CD14-positive monocyte (primary cell): ENCODE measurements at regions not wholly inside any gene's neighbourhood (a gene's known extent, or its start where the extent isn't known, plus 50 kb on each side); places are given as distances from the start of the nearest gene placed in this dataset.

Experiments used
- DNase-seq, 3 donors: peaks; one replicate each; pipeline ENCODE4 v3.0.0-alpha.2; 2011 to 2022
- H2AFZ ChIP-seq: 2 replicates; pipeline ENCODE4 v1.6.0; 2012; ENCODE audit warnings: mild to moderate bottlenecking, low read depth, low read length, inconsistent platforms; ENCODE audit not compliant: insufficient read depth, poor library complexity, severe bottlenecking
- H3K27ac ChIP-seq, 2 donors: 1 replicate in 1 of 2; 2 replicates in 1 of 2; pipeline ENCODE4 v1.5.1; 2012 to 2013; ENCODE audit warnings: low read length in 2 of 2, control low read depth in 1 of 2, inconsistent platforms in 1 of 2, low read depth in 1 of 2, mild to moderate bottlenecking in 1 of 2
- H3K27me3 ChIP-seq, 2 donors: one replicate each; pipeline versions ENCODE4 v1.6.0 to v1.6.1; 2011 to 2013; ENCODE audit warnings: low read length in 2 of 2; ENCODE audit not compliant: control insufficient read depth in 2 of 2, insufficient read depth in 2 of 2
- H3K36me3 ChIP-seq, 2 donors: replicated peaks in 1 of 2; 1 replicate in 1 of 2; 2 replicates in 1 of 2; pipeline versions ENCODE4 v1.5.1 to v1.6.1; 2012 to 2013; ENCODE audit warnings: low read length in 2 of 2, control low read depth in 1 of 2, inconsistent platforms in 1 of 2, mild to moderate bottlenecking in 1 of 2; ENCODE audit not compliant: insufficient read depth in 2 of 2, control insufficient read depth in 1 of 2
- H3K4me1 ChIP-seq, 2 donors: 1 replicate in 1 of 2; 2 replicates in 1 of 2; pipeline versions ENCODE4 v1.5.1 to v1.6.1; 2012 to 2013; ENCODE audit warnings: low read length in 2 of 2, control low read depth in 1 of 2, inconsistent platforms in 1 of 2, mild to moderate bottlenecking in 1 of 2, moderate library complexity in 1 of 2; ENCODE audit not compliant: insufficient read depth in 2 of 2, control insufficient read depth in 1 of 2
- H3K4me2 ChIP-seq: replicated peaks from 2 replicates; pipeline ENCODE3; 2012; ENCODE audit warnings: low read length, moderate library complexity, mild to moderate bottlenecking; ENCODE audit not compliant: poor library complexity, severe bottlenecking; ENCODE audit errors: extremely low read depth
- H3K4me3 ChIP-seq, 3 experiments: fragments of 200-600 bp in 1 of 3; sonication (generic) in 1 of 3; replicated peaks in 1 of 3; 1 replicate in 2 of 3; 2 replicates in 1 of 3; pipeline ENCODE4 v1.5.1; 2011 to 2013; ENCODE audit warnings: low read length in 3 of 3, mild to moderate bottlenecking in 3 of 3, control low read depth in 2 of 3, low read depth in 2 of 3, inconsistent platforms in 1 of 3, moderate library complexity in 1 of 3
- H3K79me2 ChIP-seq: 2 replicates; pipeline ENCODE4 v1.6.0; 2012; ENCODE audit warnings: mild to moderate bottlenecking, control low read depth, inconsistent platforms, low read length, moderate library complexity; ENCODE audit not compliant: insufficient read depth
- H3K9ac ChIP-seq: 2 replicates; pipeline ENCODE4 v1.6.0; 2017; ENCODE audit warnings: low read length, mild to moderate bottlenecking; ENCODE audit not compliant: insufficient read depth, poor library complexity, severe bottlenecking
- H3K9me3 ChIP-seq, 2 donors: replicated peaks in 1 of 2; 1 replicate in 1 of 2; 2 replicates in 1 of 2; pipeline versions ENCODE4 v1.5.1 to v1.6.1; 2012 to 2013; ENCODE audit warnings: low read length in 2 of 2, control low read depth in 1 of 2; ENCODE audit not compliant: control insufficient read depth in 1 of 2, insufficient read depth in 1 of 2
- H4K20me1 ChIP-seq: 2 replicates; pipeline ENCODE4 v1.6.0; 2012; ENCODE audit warnings: mild to moderate bottlenecking, low read length, control low read depth, moderate library complexity; ENCODE audit not compliant: insufficient read depth
- H3K27ac Mint-ChIP-seq, 7 donors: one replicate each; pipeline ENCODE4 v1.8.0; 2020; ENCODE audit warnings: mild to moderate bottlenecking in 7 of 7, mixed read lengths in 7 of 7, moderate library complexity in 6 of 7, inconsistent platforms in 2 of 7
- H3K27me3 Mint-ChIP-seq, 3 donors: one replicate each; pipeline ENCODE4 v1.8.0; 2021 to 2022; ENCODE audit warnings: low read depth in 3 of 3, mild to moderate bottlenecking in 3 of 3, mixed read lengths in 3 of 3, moderate library complexity in 3 of 3, inconsistent platforms in 1 of 3
- H3K36me3 Mint-ChIP-seq, 2 donors: one replicate each; pipeline ENCODE4 v1.8.0; 2020; ENCODE audit warnings: mixed read lengths in 2 of 2, inconsistent platforms in 1 of 2, mild to moderate bottlenecking in 1 of 2
- H3K4me1 Mint-ChIP-seq: one replicate; pipeline ENCODE4 v1.8.0; 2020; ENCODE audit warnings: mild to moderate bottlenecking, mixed read lengths
- H3K4me3 Mint-ChIP-seq, 2 donors: one replicate each; pipeline ENCODE4 v1.8.0; 2020; ENCODE audit warnings: mild to moderate bottlenecking in 2 of 2, mixed read lengths in 2 of 2, moderate library complexity in 1 of 2
- H3K9me3 Mint-ChIP-seq, 7 donors: one replicate each; pipeline ENCODE4 v1.8.0; 2020 to 2022; ENCODE audit warnings: mixed read lengths in 7 of 7, mild to moderate bottlenecking in 6 of 7, moderate library complexity in 6 of 7, inconsistent platforms in 2 of 7
- WGBS: methylation state at CpG from one replicate; pipeline ENCODE4 v1.1.5; 2013; ENCODE audit warnings: missing lambda C conversion rate; ENCODE audit not compliant: insufficient coverage; 5-methylcytosine and 5-hydroxymethylcytosine counted together
- intact Hi-C, 2 donors: fragments of 100-400 bp; cut with micrococcal nuclease; formaldehyde crosslinking; loops; one replicate each; pipeline versions ENCODE4 v1.15.0 to v1.15.1; 2023
- TF ChIP-seq, protein P1 (sequence below): fragments of 200-600 bp; IDR thresholded peaks from one replicate; pipeline ENCODE4 v1.8.0; 2022; ENCODE audit warnings: antibody characterized with exemption, mild to moderate bottlenecking

DNA sequence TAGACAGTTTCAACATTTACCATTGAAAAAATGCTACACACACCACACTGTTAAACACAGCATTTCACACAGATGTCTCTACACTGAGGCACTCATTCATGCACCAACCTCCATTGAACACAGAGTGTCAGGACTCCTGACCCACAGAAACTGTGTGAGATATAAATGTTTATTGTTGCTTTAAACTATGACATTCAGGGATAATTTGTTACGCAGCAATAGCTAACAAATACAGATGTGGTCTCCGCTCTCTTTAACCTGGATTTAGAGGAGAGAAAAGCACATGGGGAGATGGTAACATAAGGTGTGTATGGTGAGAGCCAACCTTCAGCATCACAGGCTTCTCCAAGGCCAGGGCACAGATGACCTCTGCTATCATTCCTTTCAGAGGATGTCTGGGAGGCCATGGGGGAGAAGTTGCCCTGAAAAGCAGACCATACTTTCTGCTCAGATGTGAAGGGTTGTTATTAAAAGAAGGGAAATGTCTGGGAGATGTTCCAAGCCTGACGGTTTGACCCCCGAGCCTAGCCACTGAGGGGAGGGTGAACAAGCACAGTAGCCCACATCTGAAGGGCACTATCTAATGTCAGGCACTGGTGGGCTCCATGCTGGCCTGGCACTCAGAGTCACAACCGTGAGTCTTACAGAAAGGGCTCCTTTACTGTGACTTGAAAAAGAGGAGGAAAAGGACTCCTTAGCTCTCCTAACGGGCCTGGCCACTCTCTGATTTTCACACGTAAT is 284.5 kb upstream of the TLE3 start:
- Mint-ChIP-seq H3K4me3 (no peak overlapping the region), H3K36me3 (no peaks in the 10 kb centered on the region), H3K9me3 (peaks cover 0 to 10% (median 8%) of the 10 kb centered on the region in 7 donors), H3K4me1 (peaks cover 18% of the 10 kb centered on the region), H3K27me3 (peaks cover 3 to 12% (median 4%) of the 10 kb centered on the region in 3 donors), H3K27ac (peak overlapping the region in 1 of 7 donors; percentile 12)
- Histone ChIP-seq H3K9me3 (peaks cover 0 to 4% of the 10 kb centered on the region in 2 donors), H3K9ac (no peak overlapping the region), H3K79me2 (no peaks in the 10 kb centered on the region), H3K4me2 (no peak overlapping the region), H3K27ac (no peak overlapping the region), H4K20me1 (no peaks in the 10 kb centered on the region), H3K4me3 (no peak overlapping the region), H3K36me3 (no peaks in the 10 kb centered on the region), H3K27me3 (peaks cover 0 to 3% of the 10 kb centered on the region in 2 donors), H2AFZ (no peak overlapping the region), H3K4me1 (peaks cover 3% of the 10 kb centered on the region in 2 donors)
- intact Hi-C loops: no loop called here
- WGBS: 81% methylated on average over 6 of the region's 7 CpGs
- no peak for DNase-seq
- TF ChIP-seq, protein P1, sequence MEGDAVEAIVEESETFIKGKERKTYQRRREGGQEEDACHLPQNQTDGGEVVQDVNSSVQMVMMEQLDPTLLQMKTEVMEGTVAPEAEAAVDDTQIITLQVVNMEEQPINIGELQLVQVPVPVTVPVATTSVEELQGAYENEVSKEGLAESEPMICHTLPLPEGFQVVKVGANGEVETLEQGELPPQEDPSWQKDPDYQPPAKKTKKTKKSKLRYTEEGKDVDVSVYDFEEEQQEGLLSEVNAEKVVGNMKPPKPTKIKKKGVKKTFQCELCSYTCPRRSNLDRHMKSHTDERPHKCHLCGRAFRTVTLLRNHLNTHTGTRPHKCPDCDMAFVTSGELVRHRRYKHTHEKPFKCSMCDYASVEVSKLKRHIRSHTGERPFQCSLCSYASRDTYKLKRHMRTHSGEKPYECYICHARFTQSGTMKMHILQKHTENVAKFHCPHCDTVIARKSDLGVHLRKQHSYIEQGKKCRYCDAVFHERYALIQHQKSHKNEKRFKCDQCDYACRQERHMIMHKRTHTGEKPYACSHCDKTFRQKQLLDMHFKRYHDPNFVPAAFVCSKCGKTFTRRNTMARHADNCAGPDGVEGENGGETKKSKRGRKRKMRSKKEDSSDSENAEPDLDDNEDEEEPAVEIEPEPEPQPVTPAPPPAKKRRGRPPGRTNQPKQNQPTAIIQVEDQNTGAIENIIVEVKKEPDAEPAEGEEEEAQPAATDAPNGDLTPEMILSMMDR: no peak

DNA sequence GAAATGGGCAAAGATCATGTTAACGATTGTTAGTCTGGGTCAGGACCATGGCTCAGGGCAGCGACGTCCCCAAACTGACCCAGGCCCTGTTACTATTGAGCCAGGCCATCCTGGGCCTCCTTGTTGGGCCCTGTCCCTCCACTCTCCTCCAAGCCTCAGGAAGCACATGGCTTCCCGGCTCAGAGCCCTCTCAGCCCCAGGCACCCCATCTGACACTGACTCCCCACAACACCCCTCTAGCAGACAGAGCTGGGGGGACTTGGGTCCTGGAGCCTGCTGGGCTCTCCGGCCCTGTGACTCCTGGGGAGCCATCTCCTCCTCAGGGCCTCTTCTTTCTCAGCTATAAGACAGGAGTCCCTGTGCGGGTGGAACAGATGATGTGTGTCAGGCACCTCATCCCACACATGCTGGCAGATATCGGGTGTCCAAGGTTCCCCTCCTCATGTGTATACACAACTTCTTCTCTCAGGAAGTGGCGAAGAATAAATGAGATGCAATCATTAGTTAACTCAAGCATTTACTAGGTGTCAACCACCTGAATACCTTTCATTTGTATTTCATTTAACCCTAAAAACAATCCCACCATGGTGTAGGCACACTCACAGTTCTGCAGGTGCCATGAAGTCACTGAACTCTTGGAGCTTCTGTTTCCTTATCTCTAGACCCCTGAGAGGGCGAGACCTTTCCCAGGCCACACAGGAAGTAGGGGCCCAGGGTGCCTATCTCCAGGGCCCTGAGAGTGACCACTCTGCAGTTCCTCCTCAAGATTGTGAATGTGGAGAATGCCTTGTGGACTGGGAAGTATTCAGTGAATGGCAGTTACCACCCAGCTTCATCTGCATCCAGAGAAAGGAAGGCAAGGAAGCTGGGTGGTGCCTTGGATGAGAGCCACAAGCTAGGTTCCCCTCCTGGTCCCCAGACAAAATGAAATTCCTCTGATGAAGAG is 282.5 kb upstream of the TLE3 start:
- H3K4me1 Mint-ChIP-seq: peaks cover 33% of the 10 kb centered on the region
- no peak overlapping the region for H3K27ac Mint-ChIP-seq
- Histone ChIP-seq H3K4me2 (no peak overlapping the region), H3K9ac (no peak overlapping the region), H3K4me1 (peaks cover 10% of the 10 kb centered on the region in 2 donors), H3K4me3 (no peak overlapping the region), H3K9me3 (peaks cover 0 to 4% of the 10 kb centered on the region in 2 donors), H4K20me1 (no peaks in the 10 kb centered on the region), H2AFZ (no peak overlapping the region), H3K27me3 (peaks cover 0 to 8% of the 10 kb centered on the region in 2 donors), H3K36me3 (no peaks in the 10 kb centered on the region), H3K79me2 (no peaks in the 10 kb centered on the region), H3K27ac (no peak overlapping the region)
- intact Hi-C loops: loop anchor here in 1 of 2 donors (10.0 kb wide), 1 partner anchor 905 kb away; no protein-coding TSS in a partner anchor
- H3K27me3 Mint-ChIP-seq: peaks cover 17 to 24% (median 22%) of the 10 kb centered on the region in 3 donors
- TF ChIP-seq, protein P1: no peak
- no peaks in the 10 kb centered on the region for H3K36me3 Mint-ChIP-seq
- DNase-seq: no peak
- peaks cover 0 to 10% (median 8%) of the 10 kb centered on the region in 7 donors for H3K9me3 Mint-ChIP-seq
- WGBS: 100% methylated on average over 4 of the region's 9 CpGs
- H3K4me3 Mint-ChIP-seq: no peak overlapping the region
